ENCODE measurements at regions not wholly inside any gene's neighbourhood (a gene's known extent, or its start where the extent isn't known, plus 50 kb on each side); places are given as distances from the start of the nearest gene placed in this dataset.

GRCh38 chr13:24056616-24057137 lies 103.8 kb upstream of the SPATA13 start:
- no peak for TF ChIP-seq CTCF (IDR thresholded peaks at IDR 0.05)
- no peak for TF ChIP-seq POLR2A (IDR thresholded peaks at IDR 0.05)

Data from heart left ventricle (tissue), 13 donors.